Progenitor cell of endocrine pancreas (in vitro differentiated cells): ENCODE measurements at regions not wholly inside any gene's neighbourhood (a gene's known extent, or its start where the extent isn't known, plus 50 kb on each side); places are given as distances from the start of the nearest gene placed in this dataset.

Experiments
- DNase-seq: peaks from one replicate; pipeline ENCODE4 v3.0.0; 2021; ENCODE audit warnings: low spot score; ENCODE audit not compliant: unreplicated experiment
- H3K27ac Mint-ChIP-seq: 2 replicates; pipeline ENCODE4 v1.8.0; 2021; ENCODE audit warnings: mild to moderate bottlenecking, moderate library complexity, mixed read lengths
- H3K27me3 Mint-ChIP-seq: 2 replicates; pipeline ENCODE4 v1.8.0; 2021; ENCODE audit warnings: mixed read lengths
- H3K36me3 Mint-ChIP-seq: 2 replicates; pipeline ENCODE4 v1.8.0; 2022; ENCODE audit warnings: mixed read lengths; ENCODE audit not compliant: insufficient read depth
- H3K4me1 Mint-ChIP-seq: 2 replicates; pipeline ENCODE4 v1.8.0; 2021; ENCODE audit warnings: low read depth, mixed read lengths
- H3K4me3 Mint-ChIP-seq: 2 replicates; pipeline ENCODE4 v1.8.0; 2021; ENCODE audit warnings: low read depth, mild to moderate bottlenecking, moderate library complexity, mixed read lengths
- H3K9me3 Mint-ChIP-seq: 2 replicates; pipeline ENCODE4 v1.8.0; 2021; ENCODE audit warnings: low read depth, mixed read lengths
- CTCF ChIP-seq: fragments of 200-600 bp; sonication (generic); IDR thresholded peaks from one replicate; pipeline ENCODE4 v1.5.0; 2021; ENCODE audit warnings: antibody characterized with exemption, mild to moderate bottlenecking; ENCODE audit not compliant: unreplicated experiment

GRCh38 chr7:41222746-41223145 lies 480.1 kb downstream of the INHBA start:
- H3K9me3 Mint-ChIP-seq: no peaks in the 10 kb centered on the region
- H3K36me3 Mint-ChIP-seq: no peaks in the 10 kb centered on the region
- no peak overlapping the region for H3K4me3 Mint-ChIP-seq
- DNase-seq: no peak
- peaks cover 11% of the 10 kb centered on the region for H3K27me3 Mint-ChIP-seq
- peaks cover 2% of the 10 kb centered on the region for H3K4me1 Mint-ChIP-seq
- no peak overlapping the region for H3K27ac Mint-ChIP-seq
- no peak for TF ChIP-seq CTCF

- Mint-ChIP-seq H3K4me3 (no peak overlapping the region), H3K36me3 (no peaks in the 10 kb centered on the region), H3K9me3 (no peaks in the 10 kb centered on the region), H3K27me3 (peaks cover 11% of the 10 kb centered on the region), H3K4me1 (peaks cover 2% of the 10 kb centered on the region), H3K27ac (no peak overlapping the region)
- no peak for TF ChIP-seq CTCF
- DNase-seq: no peak
These were observed 482.6 kb downstream of the INHBA start for GRCh38 chr7:41220266-41220665.

GRCh38 chr7:41219276-41219675 lies 483.6 kb downstream of the INHBA start:
- H3K27me3 Mint-ChIP-seq: peaks cover 11% of the 10 kb centered on the region

GRCh38 chr7:41217306-41217705 lies 485.6 kb downstream of the INHBA start:
- peaks cover 11% of the 10 kb centered on the region for H3K27me3 Mint-ChIP-seq
- H3K4me1 Mint-ChIP-seq: no peaks in the 10 kb centered on the region
- no peaks in the 10 kb centered on the region for H3K9me3 Mint-ChIP-seq
- H3K27ac Mint-ChIP-seq: no peak overlapping the region
- TF ChIP-seq CTCF: no peak
- H3K4me3 Mint-ChIP-seq: no peak overlapping the region
- H3K36me3 Mint-ChIP-seq: no peaks in the 10 kb centered on the region
- no peak for DNase-seq

More at GRCh38 chr7:41219276-41219675, 483.6 kb downstream of the INHBA start:
- H3K36me3 Mint-ChIP-seq: no peaks in the 10 kb centered on the region
- no peak for DNase-seq
- H3K27ac Mint-ChIP-seq: no peak overlapping the region
- H3K9me3 Mint-ChIP-seq: no peaks in the 10 kb centered on the region
- peaks cover 2% of the 10 kb centered on the region for H3K4me1 Mint-ChIP-seq
- no peak overlapping the region for H3K4me3 Mint-ChIP-seq
- TF ChIP-seq CTCF: no peak

GRCh38 chr7:41207141-41207540 lies 495.7 kb downstream of the INHBA start:
- Mint-ChIP-seq H3K9me3 (peaks cover 3% of the 10 kb centered on the region), H3K36me3 (no peaks in the 10 kb centered on the region), H3K27me3 (peaks cover 4% of the 10 kb centered on the region), H3K4me3 (no peak overlapping the region), H3K27ac (no peak overlapping the region), H3K4me1 (peaks cover 5% of the 10 kb centered on the region)
- TF ChIP-seq CTCF: no peak
- DNase-seq: no peak
